NB4 (cell line): ENCODE measurements at regions not wholly inside any gene's neighbourhood (a gene's known extent, or its start where the extent isn't known, plus 50 kb on each side); places are given as distances from the start of the nearest gene placed in this dataset.

Source experiments
- CTCF ChIP-seq: IDR thresholded peaks from one replicate; pipeline ENCODE4 v1.5.1; 2012; ENCODE audit warnings: low read depth, low read length
- POLR2A ChIP-seq: IDR thresholded peaks from 2 replicates; pipeline ENCODE4 v1.6.1; 2011; ENCODE audit warnings: mild to moderate bottlenecking; ENCODE audit not compliant: insufficient read length; ENCODE audit errors: extremely low read depth

GRCh38 chr2:146587291-146587713 is 1257.5 kb upstream of the ACVR2A start:
- TF ChIP-seq CTCF (no peak), POLR2A (no peak)
